Liver (tissue), 8 donors: ENCODE measurements at regions not wholly inside any gene's neighbourhood (a gene's known extent, or its start where the extent isn't known, plus 50 kb on each side); places are given as distances from the start of the nearest gene placed in this dataset.

Experiments used
- DNase-seq: peaks from one replicate; pipeline ENCODE4 v3.0.0-alpha.2; 2017; ENCODE audit warnings: low spot score
- H3K27ac ChIP-seq, 2 donors: one replicate each; pipeline ENCODE4 v1.7.0; 2013; ENCODE audit warnings: inconsistent platforms in 2 of 2, low read length in 2 of 2, control low read depth in 1 of 2, low read depth in 1 of 2, mild to moderate bottlenecking in 1 of 2
- H3K27me3 ChIP-seq, 4 donors: one replicate each; pipeline versions ENCODE4 v1.6.1 to v1.7.0; 2013; ENCODE audit warnings: low read length in 3 of 4, inconsistent platforms in 1 of 4, mild to moderate bottlenecking in 1 of 4, moderate library complexity in 1 of 4; ENCODE audit not compliant: control insufficient read depth in 4 of 4, insufficient read depth in 4 of 4
- H3K36me3 ChIP-seq, 4 donors: one replicate each; pipeline versions ENCODE4 v1.6.1 to v1.7.0; 2013; ENCODE audit warnings: low read length in 3 of 4, mild to moderate bottlenecking in 3 of 4, low read depth in 1 of 4, moderate library complexity in 1 of 4; ENCODE audit not compliant: control insufficient read depth in 4 of 4, insufficient read depth in 3 of 4
- H3K4me1 ChIP-seq, 4 donors: one replicate each; pipeline versions ENCODE4 v1.6.1 to v1.7.0; 2013; ENCODE audit warnings: low read length in 3 of 4, mild to moderate bottlenecking in 3 of 4, moderate library complexity in 1 of 4; ENCODE audit not compliant: control insufficient read depth in 4 of 4, insufficient read depth in 4 of 4
- H3K4me3 ChIP-seq, 3 donors: one replicate each; pipeline versions ENCODE4 v1.6.1 to v1.7.0; 2013; ENCODE audit warnings: low read length in 3 of 3, control low read depth in 1 of 3, low read depth in 1 of 3, mild to moderate bottlenecking in 1 of 3
- H3K9ac ChIP-seq, 2 donors: one replicate each; pipeline ENCODE4 v1.7.0; 2013; ENCODE audit warnings: low read length in 2 of 2, mild to moderate bottlenecking in 2 of 2, moderate library complexity in 2 of 2, control low read depth in 1 of 2, low read depth in 1 of 2
- H3K9me3 ChIP-seq, 4 donors: one replicate each; pipeline versions ENCODE4 v1.6.1 to v1.7.0; 2013; ENCODE audit warnings: low read length in 3 of 4; ENCODE audit not compliant: control insufficient read depth in 4 of 4
- ATF3 ChIP-seq: IDR thresholded peaks from 2 replicates; pipeline ENCODE4 v1.6.1; 2016; ENCODE audit warnings: antibody characterized with exemption
- CTCF ChIP-seq: fragments of 150-350 bp; IDR thresholded peaks from 2 replicates; pipeline ENCODE4 v1.5.1; 2017; ENCODE audit warnings: improper control_type of control experiment, low read depth, low read length; ENCODE audit not compliant: missing input control
- EGR1 ChIP-seq, 2 donors: IDR thresholded peaks; 2 replicates each; pipeline ENCODE4 v1.6.1; 2016 to 2018; ENCODE audit warnings: antibody characterized with exemption in 2 of 2, low read depth in 2 of 2
- FOXA1 ChIP-seq: IDR thresholded peaks from 2 replicates; pipeline ENCODE4 v1.6.1; 2016; ENCODE audit warnings: antibody characterized with exemption
- FOXA2 ChIP-seq: IDR thresholded peaks from 2 replicates; pipeline ENCODE4 v1.6.1; 2016; ENCODE audit warnings: antibody characterized with exemption
- GABPA ChIP-seq, 2 donors: IDR thresholded peaks in 1 of 2; conservative IDR thresholded peaks in 1 of 2; 2 replicates each; pipeline ENCODE4 v1.6.1; 2016; ENCODE audit warnings: antibody characterized with exemption in 2 of 2, mild to moderate bottlenecking in 1 of 2, moderate library complexity in 1 of 2
- HNF4A ChIP-seq, 2 donors: conservative IDR thresholded peaks; 2 replicates each; pipeline ENCODE4 v1.6.1; 2016; ENCODE audit warnings: antibody characterized with exemption in 2 of 2, mild to moderate bottlenecking in 2 of 2
- HNF4G ChIP-seq: IDR thresholded peaks from 2 replicates; pipeline ENCODE4 v1.6.1; 2016; ENCODE audit warnings: antibody characterized with exemption
- JUND ChIP-seq, 2 donors: IDR thresholded peaks; 2 replicates each; pipeline ENCODE4 v1.6.1; 2016; ENCODE audit warnings: antibody characterized with exemption in 2 of 2
- NR2F2 ChIP-seq: IDR thresholded peaks from 2 replicates; pipeline ENCODE4 v1.6.1; 2016; ENCODE audit warnings: antibody characterized with exemption
- RAD21 ChIP-seq, 2 donors: IDR thresholded peaks; 2 replicates each; pipeline ENCODE4 v1.6.1; 2016; ENCODE audit warnings: antibody characterized with exemption in 2 of 2, mild to moderate bottlenecking in 2 of 2
- REST ChIP-seq: IDR thresholded peaks from 2 replicates; pipeline ENCODE4 v1.6.1; 2016; ENCODE audit warnings: antibody characterized with exemption, mild to moderate bottlenecking
- RXRA ChIP-seq, 2 donors: IDR thresholded peaks; 2 replicates each; pipeline ENCODE4 v1.6.1; 2017 to 2018; ENCODE audit warnings: antibody characterized with exemption in 2 of 2, mild to moderate bottlenecking in 1 of 2
- SP1 ChIP-seq: IDR thresholded peaks from 2 replicates; pipeline ENCODE4 v1.6.1; 2018; ENCODE audit warnings: antibody characterized with exemption, mild to moderate bottlenecking
- TAF1 ChIP-seq: conservative IDR thresholded peaks from 2 replicates; pipeline ENCODE4 v1.6.1; 2016; ENCODE audit warnings: antibody characterized with exemption, mild to moderate bottlenecking
- YY1 ChIP-seq: IDR thresholded peaks from 2 replicates; pipeline ENCODE4 v1.6.1; 2016; ENCODE audit warnings: antibody characterized with exemption, mild to moderate bottlenecking
- ZBTB33 ChIP-seq: IDR thresholded peaks from 2 replicates; pipeline ENCODE4 v1.6.1; 2016; ENCODE audit warnings: antibody characterized with exemption
- WGBS: extraction: QIAGEN DNeasy Blood & Tissue Kit; methylation state at CpG from one replicate; pipeline ENCODE4 v1.1.7; 2013; 5-methylcytosine and 5-hydroxymethylcytosine counted together
- donor health status: healthy.
- donor health status: healthy.
- donor health status: healthy.
- donor health status: healthy.
- donor health status: healthy.

- no peak overlapping the region for H3K4me3 ChIP-seq
- no peaks in the 10 kb centered on the region for H3K27me3 ChIP-seq
- H3K27ac ChIP-seq: no peak overlapping the region
- no peak for TF ChIP-seq JUND (IDR thresholded peaks at IDR 0.05)
- TF ChIP-seq FOXA2: no peak
- TF ChIP-seq CTCF: no peak
- no peak for TF ChIP-seq NR2F2
- no peak for TF ChIP-seq GABPA (IDR thresholded peaks at IDR 0.05 in 1 of 2, conservative IDR thresholded peaks at IDR 0.05 in 1 of 2)
- TF ChIP-seq ATF3: no peak
- TF ChIP-seq HNF4A (conservative IDR thresholded peaks at IDR 0.05): no peak
- TF ChIP-seq RAD21 (IDR thresholded peaks at IDR 0.05): no peak
- TF ChIP-seq RXRA (IDR thresholded peaks at IDR 0.05): no peak
- TF ChIP-seq TAF1: no peak
- TF ChIP-seq REST: no peak
- TF ChIP-seq FOXA1: no peak
- TF ChIP-seq HNF4G: no peak
- TF ChIP-seq YY1: no peak
- no peak for TF ChIP-seq EGR1 (IDR thresholded peaks at IDR 0.05; ENCODE audit: low read depth in 2 of 2)
- TF ChIP-seq ZBTB33: no peak
- TF ChIP-seq SP1: no peak
- H3K4me1 ChIP-seq: no peaks in the 10 kb centered on the region
- WGBS: 58% methylated on average over 3 of the region's 3 CpGs
- DNase-seq: no peak
- no peak overlapping the region for H3K9ac ChIP-seq
- H3K9me3 ChIP-seq: no peaks in the 10 kb centered on the region
- H3K36me3 ChIP-seq: no peaks in the 10 kb centered on the region
Measured at GRCh38 chr6:97939440-97940168, 656.6 kb upstream of the MMS22L start.
